Stimulated activated CD8-positive, alpha-beta memory T cell treated with anti-CD3 and anti-CD28 coated beads, Interleukin-4, amount 100 ng/mL, for 48 hours (primary cell): ENCODE measurements at regions not wholly inside any gene's neighbourhood (a gene's known extent, or its start where the extent isn't known, plus 50 kb on each side); places are given as distances from the start of the nearest gene placed in this dataset.

ENCODE experiments used
- DNase-seq: peaks from one replicate; pipeline ENCODE4 v3.0.0-alpha.2; 2020

DNA sequence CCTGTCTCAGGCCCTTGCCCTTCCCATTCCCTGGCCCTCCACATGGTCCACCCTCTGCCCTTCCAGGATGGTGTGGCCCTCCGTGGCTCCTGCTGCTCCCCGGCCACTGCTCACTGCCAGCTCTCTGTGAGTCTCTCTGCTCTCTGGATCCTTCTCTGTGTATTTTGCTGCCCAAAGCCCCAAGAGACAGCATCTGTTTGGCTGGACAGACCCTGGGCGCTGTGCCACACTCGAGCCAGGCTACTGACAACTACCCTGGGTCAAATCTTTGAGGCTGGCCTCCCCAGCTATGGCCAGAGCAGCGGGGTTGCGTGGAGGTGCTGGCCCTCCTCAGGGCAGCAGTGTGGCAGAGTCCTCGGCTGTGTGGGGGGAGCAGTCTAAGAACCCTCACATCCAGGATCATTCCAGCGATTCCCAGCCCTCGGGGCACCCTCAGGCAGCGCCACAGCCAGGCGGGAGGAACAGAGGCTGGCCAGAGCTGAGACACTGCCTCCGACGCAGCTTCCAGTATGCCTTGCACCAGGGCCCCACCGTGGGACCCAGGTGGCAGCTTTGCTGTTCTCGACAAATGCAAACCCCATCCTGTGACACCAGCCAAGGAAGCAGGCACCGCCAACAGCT, 139.4 kb upstream of the GLI2 start:
- DNase-seq, result no peak

DNA sequence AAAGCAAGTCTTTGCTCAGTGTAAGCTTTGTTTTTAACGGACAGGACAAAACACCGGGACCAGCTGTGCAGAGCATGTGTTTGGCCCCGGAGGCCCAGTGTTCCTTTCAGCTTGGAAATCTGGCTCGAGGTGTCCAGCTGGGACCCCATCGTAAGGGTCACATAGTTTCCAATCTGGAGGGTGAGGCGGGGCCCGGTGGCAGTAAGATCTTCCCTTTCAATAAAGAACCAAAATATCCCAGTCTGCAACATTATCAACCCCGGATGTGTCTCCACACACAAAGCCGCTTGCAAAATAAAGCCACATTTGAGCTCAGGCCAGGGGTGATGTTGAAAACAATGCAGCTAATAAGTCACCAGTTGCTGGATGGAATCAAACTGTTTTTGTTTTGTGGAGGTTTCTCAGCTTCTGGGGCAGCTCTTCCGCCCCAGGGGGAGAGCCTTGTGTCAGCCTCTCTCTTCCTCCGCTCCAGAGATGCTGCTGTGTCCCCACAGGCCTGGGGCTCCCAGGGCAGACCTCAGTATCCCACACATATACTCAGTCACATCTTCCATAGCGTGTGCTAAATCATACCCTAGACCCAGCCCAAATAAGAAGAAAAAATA, 138.6 kb upstream of the GLI2 start:
- DNase-seq, result no peak

DNA sequence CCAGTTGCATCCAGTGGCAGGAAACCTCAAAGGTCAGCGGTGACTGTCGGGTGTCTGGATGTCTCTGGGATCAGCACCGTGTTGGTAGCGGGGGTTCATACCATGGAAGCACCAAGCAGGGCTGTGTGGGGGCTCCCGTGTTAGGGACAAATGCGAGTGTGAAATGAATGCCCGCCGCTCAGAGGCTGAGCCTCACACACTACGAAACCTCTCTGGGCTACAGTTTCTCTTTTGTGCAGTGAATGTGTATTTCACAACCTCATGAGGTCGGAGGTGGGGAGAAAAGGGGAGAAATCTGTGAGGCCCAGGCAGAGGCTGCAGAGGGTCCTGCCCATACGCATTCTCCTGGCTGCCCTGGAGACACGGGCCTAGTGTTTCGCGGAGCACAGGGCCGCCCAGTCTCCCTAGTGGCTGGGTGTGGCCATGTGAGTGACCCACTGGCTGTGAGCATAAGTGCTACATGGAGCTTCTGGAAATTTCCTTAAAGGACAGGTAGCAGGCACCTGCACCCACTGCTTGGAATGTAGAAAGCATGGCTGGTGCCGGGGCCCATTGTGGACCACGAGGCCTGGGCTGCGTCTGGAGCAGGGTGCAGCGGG, 138.0 kb upstream of the GLI2 start:
- no peak for DNase-seq

DNA sequence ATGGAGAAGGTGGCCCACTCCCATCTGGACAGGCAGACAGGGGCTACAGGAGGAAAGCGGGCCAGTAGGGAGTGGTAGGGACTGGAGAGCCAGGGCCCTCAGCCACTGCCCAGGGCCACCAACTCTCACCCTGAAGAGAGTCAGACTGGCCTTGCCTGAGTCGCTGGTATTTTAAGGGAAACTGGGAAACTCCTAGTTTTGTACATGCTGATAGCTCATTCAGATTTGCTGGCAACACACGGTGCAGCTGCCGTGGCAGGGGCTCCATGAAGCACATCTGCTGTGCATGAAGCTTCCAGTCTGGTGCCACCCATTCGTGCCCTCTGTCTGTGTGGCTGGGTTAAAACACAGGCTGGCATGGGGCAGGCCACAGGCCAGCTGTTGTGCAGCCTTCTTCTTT, 137.3 kb upstream of the GLI2 start:
- no peak for DNase-seq

- no peak for DNase-seq
These were observed 136.6 kb upstream of the GLI2 start for GRCh38 chr2:120599072-120599471.

DNA sequence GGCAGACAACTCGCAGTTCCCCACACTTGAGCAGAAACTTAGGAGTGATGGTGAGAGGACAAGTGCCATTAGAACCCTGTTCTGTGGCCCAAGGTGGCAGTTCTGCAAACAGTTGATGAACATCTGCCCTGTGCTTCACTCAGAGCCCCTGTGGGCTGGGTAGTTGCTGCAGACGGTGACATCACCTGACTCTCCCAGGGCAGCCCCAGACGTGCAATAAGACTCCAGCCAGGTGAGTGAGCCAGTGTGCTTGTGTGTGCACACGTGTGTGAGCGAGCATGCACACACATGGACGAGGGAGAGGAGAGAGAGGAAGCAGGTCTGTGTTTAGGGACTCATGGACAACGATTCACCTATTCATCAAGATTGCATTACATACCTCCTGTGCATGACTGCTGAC, 136.0 kb upstream of the GLI2 start:
- DNase-seq, result no peak

DNA sequence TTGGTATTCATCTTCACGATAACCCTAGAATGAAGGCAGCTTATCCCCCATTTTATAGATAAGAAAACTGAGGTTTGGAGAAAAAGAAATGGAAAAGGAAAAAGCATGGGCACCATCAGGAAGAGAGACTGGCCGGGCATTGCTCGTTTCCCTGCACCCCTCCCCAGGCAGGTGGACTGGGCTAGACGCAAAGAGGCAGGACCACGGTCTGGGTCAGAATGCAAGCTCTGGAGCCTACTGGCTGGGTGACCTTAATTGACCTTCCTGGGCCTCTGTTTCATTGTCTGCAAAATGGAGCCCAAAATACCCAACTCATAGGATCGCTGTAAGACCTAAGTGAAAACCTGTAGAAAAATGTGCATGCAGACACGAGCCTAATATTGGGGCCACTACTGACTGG, 135.3 kb upstream of the GLI2 start:
- DNase-seq, result no peak

DNA sequence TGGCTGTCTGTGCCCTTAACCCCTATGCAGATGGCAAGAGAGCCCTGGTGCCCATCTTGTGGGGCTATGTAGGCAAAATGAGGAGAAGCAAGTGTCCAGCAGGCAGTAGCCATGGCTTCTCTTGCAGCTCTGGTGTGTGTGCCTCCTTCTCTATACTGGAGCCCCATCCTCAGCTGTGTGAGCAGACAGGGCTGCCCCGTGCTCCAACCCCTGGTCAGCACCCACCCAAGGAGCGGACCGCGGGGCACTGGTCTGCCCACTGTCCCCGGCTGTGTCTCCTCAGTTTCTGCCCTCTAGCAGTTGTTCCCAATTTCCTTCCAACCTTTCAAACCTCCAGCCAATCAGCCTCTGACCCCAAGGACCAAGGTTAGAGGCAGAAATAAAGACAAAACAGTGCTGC, 134.9 kb upstream of the GLI2 start:
- no peak for DNase-seq

DNA sequence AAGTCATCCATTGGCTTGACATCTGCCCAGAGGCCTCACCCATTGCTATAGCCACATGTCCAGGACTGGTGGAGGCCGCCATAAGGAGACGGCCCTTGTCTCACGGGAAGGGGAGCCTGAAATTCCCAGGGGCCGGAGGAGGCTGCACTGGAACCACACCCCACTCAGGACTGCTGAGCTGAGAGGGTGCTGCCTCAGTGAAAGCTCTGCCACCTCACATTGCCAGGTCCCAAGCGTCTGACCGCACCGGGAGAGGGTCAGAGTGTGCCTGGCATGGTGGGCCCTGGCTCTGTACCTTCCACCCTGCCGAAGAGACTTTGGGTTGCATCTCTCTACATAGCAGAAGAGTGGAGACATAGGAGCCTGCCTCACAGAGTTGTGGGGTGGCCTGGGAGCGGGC, 134.1 kb upstream of the GLI2 start:
- no peak for DNase-seq

- no peak for DNase-seq
These were observed 133.4 kb upstream of the GLI2 start for GRCh38 chr2:120602251-120602650.

- DNase-seq, result no peak
These were observed 130.9 kb upstream of the GLI2 start for GRCh38 chr2:120604767-120605166.

DNA sequence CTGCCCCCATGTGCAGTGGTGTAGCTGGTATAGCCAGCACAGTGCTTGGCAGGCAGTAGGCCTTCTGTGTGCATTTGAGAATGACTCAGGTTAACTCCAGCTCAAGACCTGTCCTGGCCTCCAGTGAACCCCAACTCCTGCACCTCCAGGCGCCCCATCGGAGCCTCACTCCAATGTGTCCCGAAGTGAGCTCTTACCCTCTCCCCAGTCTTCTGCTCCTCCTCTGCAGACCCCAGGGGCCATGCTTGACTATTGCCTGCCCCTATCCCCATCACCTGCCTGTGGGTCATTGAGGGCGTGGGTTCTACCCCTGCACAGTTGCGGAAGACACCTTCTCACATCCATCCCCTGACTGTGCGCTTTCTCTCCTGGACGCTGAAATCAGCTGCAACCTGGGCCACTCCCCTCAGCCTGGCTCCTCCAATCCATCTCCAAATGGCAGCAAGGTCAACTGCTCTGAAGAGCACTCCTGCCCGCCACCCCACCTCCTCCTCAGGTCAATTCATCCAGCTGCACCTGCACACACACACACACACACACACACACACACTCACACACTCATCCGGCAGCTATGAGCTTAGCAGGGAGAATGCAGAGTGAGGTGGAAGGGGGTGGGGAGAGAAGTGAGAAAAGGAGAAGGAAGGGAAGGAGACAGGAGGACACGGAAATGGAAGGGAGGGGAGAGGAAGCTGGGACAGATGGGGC, 130.3 kb upstream of the GLI2 start:
- DNase-seq, result no peak

GRCh38 chr2:120606280-120606679, 129.4 kb upstream of the GLI2 start:
- DNase-seq, result no peak

DNA sequence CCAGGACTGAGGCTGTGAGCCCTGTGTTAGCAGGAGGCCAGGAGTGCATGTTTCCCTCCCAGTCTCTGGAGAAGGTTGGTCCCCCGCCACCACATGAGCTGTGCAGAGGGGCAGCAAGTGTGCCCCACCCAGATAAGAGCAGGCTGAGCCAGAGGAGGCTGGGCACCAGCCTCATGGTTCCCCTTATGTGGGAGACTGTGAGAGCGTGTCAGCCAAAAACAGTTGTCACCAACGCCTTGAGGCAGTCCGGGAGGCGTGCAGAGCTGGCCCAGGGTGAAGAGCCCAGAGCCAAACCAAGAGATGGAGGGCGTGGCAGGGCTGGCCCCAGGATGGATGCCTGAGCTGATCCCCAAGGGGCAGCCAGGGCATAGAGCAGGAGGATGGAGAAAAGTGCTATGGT, 128.7 kb upstream of the GLI2 start:
- no peak for DNase-seq

GRCh38 chr2:120607506-120607905, 128.2 kb upstream of the GLI2 start:
- no peak for DNase-seq

DNA sequence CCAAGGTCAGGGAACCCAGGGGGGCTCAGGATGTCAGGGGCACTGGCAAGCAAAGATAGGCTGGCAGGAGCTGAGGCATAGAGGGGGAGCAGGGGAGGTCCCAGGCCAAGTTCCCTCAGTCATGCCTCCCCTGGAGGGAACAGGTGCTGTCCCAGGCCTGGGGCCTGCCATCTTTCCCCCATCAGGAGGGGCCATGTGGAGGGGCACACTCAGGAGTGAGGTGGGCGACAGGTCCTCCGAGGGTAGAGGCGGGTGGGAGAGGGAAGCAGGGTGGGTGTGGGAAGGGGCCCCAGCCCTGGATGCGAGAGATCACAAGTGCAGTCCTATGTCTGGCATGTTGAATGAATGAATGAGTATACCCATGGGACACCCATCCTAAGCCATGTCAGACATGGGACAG, 127.7 kb upstream of the GLI2 start:
- no peak for DNase-seq

DNA sequence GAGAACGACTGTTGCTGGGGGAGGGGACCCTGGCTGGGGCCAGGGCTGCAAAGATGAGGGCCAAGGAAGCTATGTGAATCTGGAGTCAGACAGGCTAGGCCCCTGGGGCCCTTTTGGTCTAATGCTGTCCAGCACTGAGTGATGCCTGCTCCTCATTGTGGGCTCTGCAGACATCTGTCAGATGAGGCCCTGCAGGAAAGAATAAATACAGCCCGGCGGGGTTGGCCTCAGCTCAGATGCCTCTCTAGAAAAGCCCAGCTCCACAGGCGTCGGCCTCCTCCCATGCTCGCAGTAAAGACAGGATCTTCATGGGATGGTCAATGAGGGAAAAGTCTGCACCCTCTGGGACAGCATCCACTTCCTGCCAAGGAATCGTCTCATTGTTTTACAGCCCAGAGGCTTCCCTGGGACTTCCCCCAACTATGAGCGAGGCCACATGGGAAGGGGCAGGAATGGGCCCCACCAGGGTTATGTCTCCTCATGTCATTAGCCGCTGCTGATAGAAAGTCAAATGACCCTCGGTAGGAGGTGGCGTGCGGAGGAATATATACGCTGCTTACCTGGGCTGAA, 125.8 kb upstream of the GLI2 start:
- no peak for DNase-seq

DNA sequence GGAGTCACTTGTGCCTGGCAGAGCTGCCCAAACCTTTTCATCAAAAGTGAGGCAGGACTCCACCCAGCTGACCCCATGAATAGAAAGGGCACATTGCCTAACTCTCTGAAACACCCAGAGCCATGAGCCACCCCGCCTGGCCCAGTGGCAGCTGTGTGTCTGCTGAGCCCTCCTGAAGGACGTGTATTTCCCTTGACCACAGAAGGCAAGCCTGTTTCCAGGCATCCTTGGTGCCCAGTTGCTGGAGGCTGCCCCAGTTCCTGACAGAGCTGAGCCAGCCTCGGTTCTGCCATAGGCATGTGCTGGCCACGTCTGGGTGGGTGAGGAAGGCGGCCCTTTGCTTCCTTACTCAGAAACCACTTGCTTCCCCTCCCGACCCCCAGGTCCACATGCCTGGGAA, 124.7 kb upstream of the GLI2 start:
- no peak for DNase-seq

DNA sequence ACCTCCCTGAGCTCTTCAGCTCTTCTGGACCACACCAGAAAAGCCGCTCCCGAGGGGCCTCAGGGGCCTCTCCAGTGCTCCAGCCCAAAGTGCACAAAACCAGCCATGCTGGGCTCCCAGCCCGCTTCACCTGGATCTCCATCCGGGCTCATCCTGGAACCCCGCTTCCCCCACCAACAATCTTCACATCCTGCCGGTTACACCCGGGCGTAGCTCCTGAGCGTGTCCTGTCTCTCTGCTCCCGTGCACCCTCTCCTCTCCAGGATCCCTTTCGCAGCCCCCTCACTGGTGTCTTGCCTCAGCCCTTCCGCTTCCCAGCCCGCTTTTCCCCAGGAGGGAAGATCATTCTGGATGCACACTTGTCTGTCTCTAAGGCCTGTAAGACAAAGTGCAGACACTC, 123.7 kb upstream of the GLI2 start:
- no peak for DNase-seq

DNA sequence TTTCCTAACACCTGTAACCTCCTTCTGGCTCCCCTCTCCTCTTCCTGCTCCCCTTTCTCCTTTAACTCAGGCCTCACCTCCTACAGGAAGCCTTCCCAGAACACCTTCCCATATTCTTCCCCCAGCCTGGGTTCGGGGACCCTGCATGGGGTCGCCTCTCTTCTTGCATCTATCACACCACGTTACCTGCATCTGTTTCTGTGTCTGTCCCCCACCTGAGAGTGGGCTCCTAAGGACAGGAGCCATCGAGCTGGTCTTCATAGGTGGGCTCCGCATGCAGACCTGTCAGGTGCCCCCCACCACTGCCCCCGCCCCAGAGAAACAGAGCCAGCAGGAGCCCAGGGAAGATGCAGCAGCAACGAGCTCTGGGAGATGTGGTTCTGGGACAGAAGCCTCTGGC, 123.2 kb upstream of the GLI2 start:
- no peak for DNase-seq

GRCh38 chr2:120612931-120613330, 122.7 kb upstream of the GLI2 start:
- no peak for DNase-seq

GRCh38 chr2:120613742-120614571, 121.7 kb upstream of the GLI2 start:
- no peak for DNase-seq

DNA sequence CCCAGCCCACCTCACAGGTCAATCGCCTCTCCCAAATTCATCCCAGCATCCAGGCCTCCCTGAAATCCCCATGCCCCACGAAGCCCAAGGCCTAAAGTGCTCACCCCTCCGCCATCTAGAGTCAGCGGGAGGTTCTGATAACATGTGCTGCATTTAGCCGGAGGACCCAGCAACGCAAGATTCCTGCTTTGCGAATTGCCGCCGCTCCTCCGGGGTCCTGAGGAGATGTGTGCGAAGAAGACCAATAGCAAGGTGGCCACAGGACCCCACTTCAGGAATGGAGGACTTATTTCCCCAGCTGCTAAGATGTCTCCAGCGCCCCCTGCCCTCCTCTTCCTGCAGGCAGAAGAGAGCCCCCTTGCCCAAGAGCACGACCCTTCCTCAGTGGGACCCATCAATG, 120.8 kb upstream of the GLI2 start:
- DNase-seq, result no peak
